Erythroblast (primary cell): ENCODE measurements at regions not wholly inside any gene's neighbourhood (a gene's known extent, or its start where the extent isn't known, plus 50 kb on each side); places are given as distances from the start of the nearest gene placed in this dataset.

Experiments
- DNase-seq, 2 experiments: peaks; one replicate each; lab custom pipeline; 2025; lab: John Stamatoyannopoulos, UW
- GATA1 ChIP-seq: IDR thresholded peaks from 2 replicates; pipeline ENCODE4 v1.6.1; 2011; ENCODE audit warnings: low read depth, mild to moderate bottlenecking, control low read depth, low read length, moderate library complexity
- POLR2A ChIP-seq: IDR thresholded peaks from 2 replicates; pipeline ENCODE4 v1.6.1; 2011; ENCODE audit warnings: mild to moderate bottlenecking, low read length

DNA sequence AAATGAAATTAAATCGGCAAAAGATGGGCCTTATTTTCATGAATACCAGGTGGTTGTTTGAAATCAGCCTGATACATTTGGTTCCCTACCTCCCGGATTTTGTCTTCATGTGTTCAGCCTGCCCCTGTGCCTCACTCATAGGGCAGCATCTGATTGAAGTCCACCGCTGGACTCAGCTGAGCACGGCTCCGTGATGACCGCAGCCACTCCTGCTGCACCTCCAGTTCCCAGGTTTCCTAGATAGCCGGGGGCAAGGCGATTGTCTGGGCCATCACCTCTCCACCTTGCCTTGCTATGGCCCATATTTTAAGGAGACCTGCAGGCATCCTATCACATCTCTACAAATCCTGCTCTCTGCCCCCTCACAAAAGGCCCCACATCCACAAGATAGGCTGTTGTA is 563.8 kb downstream of the NUF2 start:
- DNase-seq: no peak
- TF ChIP-seq GATA1 (no peak), POLR2A (no peak)

DNA sequence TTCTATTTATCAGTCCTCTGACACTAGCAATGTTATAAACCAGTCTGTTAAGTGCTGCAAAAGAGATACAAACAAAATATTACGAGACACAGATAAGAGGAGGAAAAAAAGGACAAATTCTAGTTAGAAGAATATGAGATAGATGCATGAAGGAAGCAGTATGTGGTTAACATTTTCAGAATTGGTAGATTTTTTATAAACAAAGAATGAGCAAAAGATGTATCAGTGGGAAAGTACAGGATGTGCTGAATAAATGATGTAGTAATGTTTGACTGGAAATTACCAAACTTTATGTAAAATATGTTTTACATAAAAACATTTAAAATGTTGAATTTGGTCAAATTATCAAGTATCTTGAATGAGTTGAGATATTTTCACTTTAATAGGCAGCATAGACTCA is 574.2 kb downstream of the NUF2 start:
- no peak for DNase-seq
- no peak for TF ChIP-seq POLR2A
- no peak for TF ChIP-seq GATA1

DNA sequence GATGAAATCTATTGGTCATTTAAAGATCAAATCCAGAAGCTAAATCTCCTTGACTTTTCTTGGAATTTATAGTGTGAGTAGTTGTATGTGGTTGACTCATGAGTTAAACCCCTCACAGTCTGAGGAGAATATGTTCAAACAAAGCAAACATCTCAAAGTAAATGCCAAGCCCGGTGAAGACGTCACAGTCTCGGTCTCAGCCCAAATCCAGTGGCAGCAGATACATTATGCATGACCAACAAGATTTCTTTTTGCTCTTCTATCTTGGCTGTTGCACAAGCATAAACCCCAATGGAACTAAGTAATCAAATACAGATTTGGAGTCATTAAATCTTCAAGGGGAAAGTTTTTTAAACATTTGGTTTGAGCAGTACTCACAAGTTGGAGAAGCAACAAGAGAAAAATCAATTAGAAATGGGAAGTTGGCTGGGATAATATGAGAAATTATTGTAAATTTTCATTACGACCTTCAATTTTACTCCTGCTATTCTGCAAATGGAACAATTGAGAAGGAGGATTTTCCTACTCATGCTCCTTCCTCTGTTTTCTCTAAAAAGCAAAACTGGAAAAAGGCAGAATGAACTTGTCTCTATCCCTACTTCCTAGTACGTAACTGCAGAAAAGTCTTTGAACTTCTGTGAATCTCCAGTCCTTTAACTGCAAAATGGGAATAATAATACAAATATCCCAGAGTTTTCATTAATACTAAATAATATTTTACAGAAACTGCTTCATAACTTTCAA is 575.8 kb downstream of the NUF2 start:
- DNase-seq: no peak
- TF ChIP-seq POLR2A (no peak), GATA1 (no peak)

- TF ChIP-seq GATA1 (no peak), POLR2A (no peak)
- no peak for DNase-seq
Observed at GRCh38 chr1:163906283-163906682, 584.5 kb downstream of the NUF2 start.

GRCh38 chr1:163912170-163912884 is 590.6 kb downstream of the NUF2 start:
- DNase-seq: no peak
- TF ChIP-seq POLR2A (no peak), GATA1 (no peak)

DNA sequence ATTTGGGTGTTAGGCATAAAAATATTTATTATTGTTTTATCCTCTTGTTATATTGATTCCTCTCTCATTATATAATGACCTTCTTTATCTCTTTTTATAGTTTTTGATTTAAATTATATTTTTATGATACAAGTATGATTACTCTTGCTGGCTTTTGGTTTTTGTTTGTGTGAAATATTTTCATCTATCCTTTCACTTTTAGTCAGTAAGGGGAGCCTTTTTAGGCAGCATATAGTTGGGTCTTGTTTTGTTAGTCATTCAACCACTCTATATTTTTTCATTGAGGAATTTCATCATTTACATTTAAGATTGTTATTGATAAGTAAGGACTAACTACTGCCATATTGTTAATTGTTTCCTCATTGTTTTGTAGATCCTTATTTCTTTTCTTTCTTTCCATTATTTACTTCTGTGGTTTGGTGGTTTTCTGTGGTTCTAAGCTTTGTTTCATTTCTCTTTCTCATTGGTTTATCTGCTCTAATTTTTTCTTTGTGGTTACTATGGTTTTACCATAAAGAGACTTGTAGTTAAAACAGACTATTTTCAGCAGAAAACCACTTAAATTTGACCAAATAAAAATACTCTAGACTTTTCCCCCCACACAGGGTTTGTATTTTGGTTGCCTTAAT is 593.1 kb downstream of the NUF2 start:
- no peak for DNase-seq
- TF ChIP-seq POLR2A: no peak
- no peak for TF ChIP-seq GATA1

- TF ChIP-seq POLR2A (no peak), GATA1 (no peak)
- DNase-seq: no peak
Observed at GRCh38 chr1:163922743-163923201, 601.0 kb downstream of the NUF2 start.

DNA sequence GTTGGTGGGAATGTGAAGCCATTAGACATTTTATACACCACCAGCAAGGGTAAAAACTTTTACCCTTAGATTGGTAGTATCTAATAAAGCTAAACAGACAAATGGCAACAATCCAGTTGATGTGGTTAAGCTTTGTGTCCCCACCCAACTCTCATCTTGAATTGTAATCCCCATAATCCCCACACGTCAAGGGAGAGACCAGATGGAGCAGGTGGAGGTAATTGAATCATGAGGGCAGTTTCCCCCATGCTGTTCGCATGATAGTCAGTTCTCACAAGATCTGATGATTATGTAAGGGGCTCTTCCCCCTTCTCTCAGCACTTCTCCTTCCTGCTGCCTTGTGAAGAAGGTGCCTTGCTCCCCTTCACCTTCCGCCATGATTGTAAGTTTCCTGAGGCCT is 602.3 kb downstream of the NUF2 start:
- no peak for DNase-seq
- TF ChIP-seq GATA1 (no peak), POLR2A (no peak)

- no peak for DNase-seq
- no peak for TF ChIP-seq GATA1
- TF ChIP-seq POLR2A: no peak
Observed at GRCh38 chr1:163927493-163927892, 605.7 kb downstream of the NUF2 start.

DNA sequence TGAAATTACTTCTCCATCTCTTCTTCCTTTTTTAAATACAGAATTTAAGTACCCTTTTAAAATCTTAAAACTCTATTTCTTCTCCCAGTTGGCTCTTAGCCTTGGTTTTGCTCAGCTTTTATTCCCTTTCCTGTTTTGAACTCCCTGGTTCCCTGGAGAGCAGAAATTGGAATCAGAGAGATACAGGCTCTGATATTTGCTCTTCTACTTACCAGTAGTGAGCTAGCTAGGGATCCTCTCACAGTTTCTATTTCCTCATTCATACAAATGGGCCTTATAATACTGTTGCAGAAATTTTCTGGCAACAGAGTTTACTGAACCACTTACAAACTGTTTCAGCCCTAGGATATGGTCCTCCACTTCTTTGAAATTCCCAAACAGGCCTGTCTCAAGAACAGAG is 606.3 kb downstream of the NUF2 start:
- TF ChIP-seq POLR2A: no peak
- no peak for TF ChIP-seq GATA1
- no peak for DNase-seq

GRCh38 chr1:163928651-163929050 is 606.9 kb downstream of the NUF2 start:
- no peak for DNase-seq
- no peak for TF ChIP-seq POLR2A
- no peak for TF ChIP-seq GATA1

- DNase-seq: no peak
- TF ChIP-seq GATA1 (no peak), POLR2A (no peak)
Observed at GRCh38 chr1:163932901-163933300, 611.1 kb downstream of the NUF2 start.

GRCh38 chr1:163933437-163933836 is 611.7 kb downstream of the NUF2 start:
- TF ChIP-seq GATA1 (no peak), POLR2A (no peak)
- no peak for DNase-seq

- TF ChIP-seq POLR2A (no peak), GATA1 (no peak)
- no peak for DNase-seq
Observed at GRCh38 chr1:163935738-163936374, 614.1 kb downstream of the NUF2 start.

GRCh38 chr1:163959622-163960021 is 599.4 kb upstream of the PBX1 start:
- TF ChIP-seq POLR2A (no peak), GATA1 (no peak)
- DNase-seq: no peak
